Stimulated activated naive B cell treated with anti-CD40 and anti-IgM and Interleukin-4, amounts not matched to agents 10 μg/mL and 1 μg/mL and 100 μg/mL, for 72 hours (primary cell): ENCODE measurements at regions not wholly inside any gene's neighbourhood (a gene's known extent, or its start where the extent isn't known, plus 50 kb on each side); places are given as distances from the start of the nearest gene placed in this dataset.

Experiments
- ATAC-seq, 2 donors: fragments of 150-1000 bp; cut with Tn5 transposase; replicated peaks; 2 replicates each; pipeline ENCODE4 v1.10.0; 2021; ENCODE audit warnings: moderate library complexity in 1 of 2
- DNase-seq: peaks from one replicate; pipeline ENCODE4 v3.0.0; 2021
- H3K27ac Mint-ChIP-seq: one replicate; pipeline ENCODE4 v1.8.0; 2022; ENCODE audit warnings: mild to moderate bottlenecking, mixed read lengths
- H3K27me3 Mint-ChIP-seq, 2 donors: one replicate each; pipeline ENCODE4 v1.8.0; 2022; ENCODE audit warnings: mixed read lengths in 2 of 2
- H3K36me3 Mint-ChIP-seq, 2 donors: one replicate each; pipeline ENCODE4 v1.8.0; 2022; ENCODE audit warnings: mixed read lengths in 2 of 2, mild to moderate bottlenecking in 1 of 2
- H3K4me1 Mint-ChIP-seq, 2 donors: one replicate each; pipeline ENCODE4 v1.8.0; 2022; ENCODE audit warnings: mixed read lengths in 2 of 2, mild to moderate bottlenecking in 1 of 2
- H3K4me3 Mint-ChIP-seq, 2 donors: one replicate each; pipeline ENCODE4 v1.8.0; 2022; ENCODE audit warnings: mild to moderate bottlenecking in 2 of 2, mixed read lengths in 2 of 2, moderate library complexity in 1 of 2
- H3K9me3 Mint-ChIP-seq, 2 donors: one replicate each; pipeline ENCODE4 v1.8.0; 2022; ENCODE audit warnings: mixed read lengths in 2 of 2, mild to moderate bottlenecking in 1 of 2

GRCh38 chr1:208910161-208910560 is 666.0 kb upstream of the PLXNA2 start:
- ATAC-seq (no peak), DNase-seq (no peak)
- Mint-ChIP-seq H3K4me1 (no peaks in the 10 kb centered on the region), H3K36me3 (no peaks in the 10 kb centered on the region), H3K27me3 (peaks cover 4 to 10% of the 10 kb centered on the region in 2 donors), H3K4me3 (no peak overlapping the region), H3K27ac (no peak overlapping the region), H3K9me3 (peaks cover 0 to 2% of the 10 kb centered on the region in 2 donors)

DNA sequence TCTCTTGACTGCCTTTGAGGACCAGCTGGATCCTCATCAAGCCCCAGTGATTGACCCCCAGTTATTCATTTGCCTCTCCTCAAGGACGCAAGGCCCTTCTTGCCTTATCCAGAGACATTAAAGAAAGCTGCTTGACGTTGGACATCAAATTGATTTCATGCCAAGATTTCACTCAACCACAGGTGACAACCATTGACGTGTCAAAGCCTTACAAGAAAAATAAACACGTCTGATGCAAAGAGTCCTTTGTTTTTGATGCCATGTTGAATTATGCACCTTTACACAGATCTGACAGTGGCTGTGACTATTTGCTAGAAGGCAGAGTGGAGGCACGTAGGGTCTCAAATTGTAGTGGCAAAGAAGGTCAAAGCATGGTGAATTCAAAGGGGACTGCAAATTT is 666.2 kb upstream of the CAMK1G start:
- no peak for ATAC-seq
- H3K4me3 Mint-ChIP-seq: no peak overlapping the region
- no peak for DNase-seq
- no peaks in the 10 kb centered on the region for H3K36me3 Mint-ChIP-seq
- no peak overlapping the region for H3K27ac Mint-ChIP-seq
- H3K4me1 Mint-ChIP-seq: no peaks in the 10 kb centered on the region
- no peaks in the 10 kb centered on the region for H3K27me3 Mint-ChIP-seq
- H3K9me3 Mint-ChIP-seq: peaks cover 0 to 2% of the 10 kb centered on the region in 2 donors

DNA sequence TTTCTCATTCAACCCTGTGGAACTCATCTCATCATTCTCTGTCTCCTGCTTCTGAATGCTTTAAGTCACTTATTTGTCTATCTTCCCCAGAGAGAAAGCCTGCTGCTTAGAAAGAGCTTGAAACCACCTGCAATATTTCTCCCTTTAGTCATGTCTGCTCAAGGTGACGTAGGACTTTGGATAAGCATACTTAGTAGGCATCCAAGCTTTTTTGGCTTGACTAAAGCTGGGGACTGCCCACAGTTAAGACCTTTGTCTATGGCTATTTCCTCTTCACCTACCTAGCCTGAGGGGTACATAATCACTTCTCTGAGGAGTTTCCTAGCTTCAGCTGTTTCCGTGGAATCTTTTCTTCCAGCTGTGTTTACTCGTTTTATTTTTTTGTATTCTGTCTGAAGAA is 665.8 kb upstream of the CAMK1G start:
- H3K9me3 Mint-ChIP-seq: peaks cover 0 to 2% of the 10 kb centered on the region in 2 donors
- no peaks in the 10 kb centered on the region for H3K4me1 Mint-ChIP-seq
- H3K36me3 Mint-ChIP-seq: no peaks in the 10 kb centered on the region
- no peak overlapping the region for H3K4me3 Mint-ChIP-seq
- DNase-seq (no peak), ATAC-seq (no peak)
- no peak overlapping the region for H3K27ac Mint-ChIP-seq
- no peaks in the 10 kb centered on the region for H3K27me3 Mint-ChIP-seq

- no peak for DNase-seq
- no peaks in the 10 kb centered on the region for H3K36me3 Mint-ChIP-seq
- peaks cover 0 to under 1% of the 10 kb centered on the region in 2 donors for H3K9me3 Mint-ChIP-seq
- no peaks in the 10 kb centered on the region for H3K27me3 Mint-ChIP-seq
- H3K4me1 Mint-ChIP-seq: no peaks in the 10 kb centered on the region
- ATAC-seq: no peak
- no peak overlapping the region for H3K27ac Mint-ChIP-seq
- H3K4me3 Mint-ChIP-seq: no peak overlapping the region
Measured at GRCh38 chr1:208918160-208918559, 665.4 kb upstream of the CAMK1G start.

DNA sequence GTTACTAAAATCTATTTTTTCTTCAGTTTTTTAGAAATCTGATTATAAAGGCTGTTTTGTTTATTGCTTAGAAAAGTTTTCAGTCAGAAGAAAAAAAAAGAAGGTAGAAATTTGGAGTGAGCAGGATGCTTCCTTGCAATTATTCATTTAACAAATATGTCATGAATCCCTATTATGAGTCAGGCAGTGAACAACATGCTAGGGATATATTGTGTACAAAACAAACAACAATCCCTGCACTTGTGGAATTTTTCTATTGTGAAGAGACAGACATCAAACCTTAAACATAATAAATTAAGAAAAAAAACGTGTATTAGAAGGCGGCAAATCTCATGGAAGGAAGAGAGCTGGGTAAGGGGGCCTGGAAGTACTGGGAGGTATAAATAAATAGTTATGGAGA is 664.1 kb upstream of the CAMK1G start:
- H3K27me3 Mint-ChIP-seq: no peaks in the 10 kb centered on the region

GRCh38 chr1:208921259-208921658 is 662.3 kb upstream of the CAMK1G start:
- H3K27ac Mint-ChIP-seq: no peak overlapping the region
- ATAC-seq (no peak), DNase-seq (no peak)
- H3K36me3 Mint-ChIP-seq: no peaks in the 10 kb centered on the region
- no peaks in the 10 kb centered on the region for H3K4me1 Mint-ChIP-seq
- H3K27me3 Mint-ChIP-seq: no peaks in the 10 kb centered on the region
- H3K9me3 Mint-ChIP-seq: no peaks in the 10 kb centered on the region
- H3K4me3 Mint-ChIP-seq: no peak overlapping the region

More for the DNA sequence above, 664.1 kb upstream of the CAMK1G start:
- no peaks in the 10 kb centered on the region for H3K4me1 Mint-ChIP-seq
- no peak overlapping the region for H3K4me3 Mint-ChIP-seq
- no peaks in the 10 kb centered on the region for H3K36me3 Mint-ChIP-seq
- DNase-seq (no peak), ATAC-seq (no peak)
- no peaks in the 10 kb centered on the region for H3K9me3 Mint-ChIP-seq
- H3K27ac Mint-ChIP-seq: no peak overlapping the region

GRCh38 chr1:208923456-208923855 is 660.1 kb upstream of the CAMK1G start:
- Mint-ChIP-seq H3K9me3 (no peaks in the 10 kb centered on the region), H3K27ac (no peak overlapping the region), H3K27me3 (no peaks in the 10 kb centered on the region), H3K4me1 (no peaks in the 10 kb centered on the region), H3K4me3 (no peak overlapping the region), H3K36me3 (no peaks in the 10 kb centered on the region)
- ATAC-seq (no peak), DNase-seq (no peak)

DNA sequence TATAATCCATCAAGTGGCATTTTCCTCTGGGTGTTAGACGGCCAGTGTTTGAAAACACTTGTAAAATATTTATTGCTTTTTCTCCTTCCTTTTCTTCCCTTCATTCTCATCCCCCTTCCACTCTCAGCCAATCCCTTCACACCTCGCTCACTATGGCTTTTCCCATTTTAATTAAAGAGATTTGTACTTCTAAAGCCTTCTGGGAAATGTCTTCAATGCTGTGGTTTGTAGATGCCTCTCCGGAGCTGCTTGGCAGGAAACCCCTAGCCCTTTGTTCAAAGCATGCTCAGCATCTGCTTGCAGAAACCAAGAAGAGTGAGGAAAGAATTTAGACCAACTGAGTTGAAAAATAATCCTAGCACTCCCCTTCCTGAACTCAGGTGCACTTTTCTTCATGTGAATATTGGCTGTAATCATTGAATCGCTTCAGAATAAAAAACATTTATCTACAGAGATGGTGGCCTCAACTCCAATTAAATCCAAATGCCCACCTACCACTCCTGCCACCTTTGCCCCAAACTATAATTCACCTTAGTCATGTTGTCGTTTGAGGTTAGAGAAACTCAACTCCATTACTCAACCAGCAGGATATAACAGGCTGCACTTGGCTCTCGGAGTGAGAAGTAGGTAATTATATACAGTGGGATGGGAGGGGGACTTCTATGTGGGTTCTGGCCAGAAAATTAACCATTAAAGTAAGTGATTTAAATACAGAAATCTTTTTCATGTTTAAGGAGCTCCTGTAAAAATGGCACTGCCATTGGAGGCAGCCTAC is 659.4 kb upstream of the CAMK1G start:
- H3K27ac Mint-ChIP-seq: no peak overlapping the region
- H3K36me3 Mint-ChIP-seq: no peaks in the 10 kb centered on the region
- H3K4me3 Mint-ChIP-seq: no peak overlapping the region
- DNase-seq (no peak), ATAC-seq (no peak)
- H3K4me1 Mint-ChIP-seq: no peaks in the 10 kb centered on the region
- no peaks in the 10 kb centered on the region for H3K27me3 Mint-ChIP-seq
- H3K9me3 Mint-ChIP-seq: no peaks in the 10 kb centered on the region

DNA sequence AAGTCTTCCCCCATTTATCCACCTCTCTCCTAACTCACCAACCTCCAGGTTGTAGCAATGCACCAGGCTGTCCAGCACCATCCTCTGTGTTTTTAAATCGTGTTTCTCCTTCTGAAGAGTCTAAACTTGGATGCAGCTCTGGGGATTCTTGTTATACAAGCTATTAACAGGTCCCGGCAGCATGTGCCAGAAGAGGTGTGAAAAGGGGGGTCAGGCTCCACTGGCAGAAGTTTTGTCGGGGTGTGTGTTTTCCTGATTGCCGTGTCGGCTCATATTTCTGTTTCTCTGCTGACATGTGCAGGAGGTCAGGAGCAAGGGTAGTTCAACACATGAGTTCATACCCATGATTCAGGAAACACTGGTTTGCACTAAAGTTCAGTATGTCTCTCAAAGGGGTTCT is 658.6 kb upstream of the CAMK1G start:
- Mint-ChIP-seq H3K4me3 (no peak overlapping the region), H3K27me3 (no peaks in the 10 kb centered on the region), H3K36me3 (no peaks in the 10 kb centered on the region), H3K9me3 (no peaks in the 10 kb centered on the region), H3K4me1 (no peaks in the 10 kb centered on the region), H3K27ac (no peak overlapping the region)
- DNase-seq (no peak), ATAC-seq (no peak)

GRCh38 chr1:208928349-208929010 is 655.0 kb upstream of the CAMK1G start:
- Mint-ChIP-seq H3K4me1 (no peaks in the 10 kb centered on the region), H3K9me3 (peaks cover 0 to 2% of the 10 kb centered on the region in 2 donors), H3K27me3 (no peaks in the 10 kb centered on the region), H3K36me3 (no peaks in the 10 kb centered on the region), H3K27ac (no peak overlapping the region), H3K4me3 (no peak overlapping the region)
- DNase-seq (no peak), ATAC-seq (no peak)

GRCh38 chr1:208929575-208929974 is 653.9 kb upstream of the CAMK1G start:
- H3K9me3 Mint-ChIP-seq: peaks cover 0 to 2% of the 10 kb centered on the region in 2 donors
- H3K27me3 Mint-ChIP-seq: no peaks in the 10 kb centered on the region
- no peak overlapping the region for H3K27ac Mint-ChIP-seq
- ATAC-seq (no peak), DNase-seq (no peak)
- H3K4me1 Mint-ChIP-seq: no peaks in the 10 kb centered on the region
- H3K36me3 Mint-ChIP-seq: no peaks in the 10 kb centered on the region
- no peak overlapping the region for H3K4me3 Mint-ChIP-seq

DNA sequence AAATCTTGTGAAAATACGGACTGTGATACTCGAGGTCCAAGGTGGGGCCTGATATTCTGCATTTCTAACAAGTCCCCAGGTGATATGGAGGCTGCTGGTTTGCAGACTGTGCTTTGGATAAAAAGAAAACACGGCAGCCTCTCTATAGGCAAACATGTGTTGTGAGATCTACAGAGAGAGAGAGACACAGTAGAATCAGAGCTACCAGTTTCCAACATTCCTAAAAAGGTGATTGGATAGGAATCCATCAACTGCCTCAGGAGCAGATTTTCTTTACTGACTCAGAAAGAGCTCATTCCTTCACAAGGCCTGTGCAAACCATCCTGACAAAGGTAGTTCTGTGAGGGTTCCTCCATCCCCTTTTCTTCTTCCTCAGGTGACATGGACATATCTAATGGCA is 651.6 kb upstream of the CAMK1G start:
- Mint-ChIP-seq H3K9me3 (peaks cover 0 to 2% of the 10 kb centered on the region in 2 donors), H3K4me3 (no peak overlapping the region), H3K36me3 (no peaks in the 10 kb centered on the region), H3K27ac (no peak overlapping the region), H3K4me1 (no peaks in the 10 kb centered on the region), H3K27me3 (no peaks in the 10 kb centered on the region)
- DNase-seq (no peak), ATAC-seq (no peak)

GRCh38 chr1:208933984-208934525 is 649.5 kb upstream of the CAMK1G start:
- ATAC-seq (no peak), DNase-seq (no peak)
- Mint-ChIP-seq H3K9me3 (peaks cover 0 to 2% of the 10 kb centered on the region in 2 donors), H3K27ac (no peak overlapping the region), H3K36me3 (no peaks in the 10 kb centered on the region), H3K4me1 (no peaks in the 10 kb centered on the region), H3K27me3 (no peaks in the 10 kb centered on the region), H3K4me3 (no peak overlapping the region)

- Mint-ChIP-seq H3K27ac (no peak overlapping the region), H3K4me3 (no peak overlapping the region), H3K4me1 (no peaks in the 10 kb centered on the region), H3K9me3 (peaks cover 0 to 2% of the 10 kb centered on the region in 2 donors), H3K36me3 (no peaks in the 10 kb centered on the region), H3K27me3 (no peaks in the 10 kb centered on the region)
- ATAC-seq (no peak), DNase-seq (no peak)
Measured at GRCh38 chr1:208934933-208935332, 648.6 kb upstream of the CAMK1G start.
